Stimulated activated CD4-positive, alpha-beta T cell treated with anti-CD3 and anti-CD28 coated beads, Interleukin-2, amount 100 ng/mL, for 4 hours (primary cell): ENCODE measurements at regions not wholly inside any gene's neighbourhood (a gene's known extent, or its start where the extent isn't known, plus 50 kb on each side); places are given as distances from the start of the nearest gene placed in this dataset.

ENCODE experiments used
- DNase-seq: peaks from one replicate; pipeline ENCODE4 v3.0.0-alpha.2; 2020; ENCODE audit warnings: low read depth

DNA sequence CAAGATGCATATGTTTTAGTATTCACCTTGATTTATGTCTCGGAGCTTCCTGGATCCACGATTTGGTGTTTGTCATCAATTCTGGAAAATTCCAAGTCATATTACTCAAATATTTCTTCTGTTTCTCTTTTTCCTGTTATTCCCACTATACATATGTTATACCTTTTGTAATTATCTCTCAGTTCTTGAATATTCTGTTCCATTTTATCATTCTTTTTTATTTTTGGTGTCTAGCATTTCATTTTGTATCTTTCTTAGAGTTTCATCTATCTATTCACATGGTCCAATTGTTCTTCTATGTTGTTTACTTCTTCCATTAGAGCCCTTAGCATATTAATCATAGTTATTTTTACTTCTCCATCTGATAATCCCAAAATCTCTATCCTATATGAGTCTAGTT, 637.8 kb upstream of the GRAMD2B start:
- no peak for DNase-seq

DNA sequence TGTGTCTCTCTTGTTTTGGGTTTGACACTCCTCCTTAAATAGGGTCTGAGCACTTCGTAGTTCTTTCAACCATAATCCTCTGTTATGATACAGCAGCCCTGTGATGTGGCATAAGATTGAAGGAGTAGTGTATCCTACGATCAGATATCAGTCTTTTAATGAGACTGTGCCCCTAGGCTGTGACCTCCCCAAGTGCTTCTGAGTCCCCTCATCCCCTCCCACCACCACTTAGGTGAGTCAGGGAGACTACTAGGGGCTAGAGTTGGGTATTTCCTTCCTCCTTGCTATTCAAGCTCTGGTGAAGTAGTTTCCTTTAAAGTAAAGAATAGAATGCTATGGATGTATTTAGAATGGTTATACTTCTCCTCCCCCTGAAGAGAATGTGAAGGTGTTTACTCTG, 637.2 kb upstream of the GRAMD2B start:
- DNase-seq: no peak

- DNase-seq: no peak
Measured at GRCh38 chr5:125793470-125793869, 629.7 kb upstream of the GRAMD2B start.

DNA sequence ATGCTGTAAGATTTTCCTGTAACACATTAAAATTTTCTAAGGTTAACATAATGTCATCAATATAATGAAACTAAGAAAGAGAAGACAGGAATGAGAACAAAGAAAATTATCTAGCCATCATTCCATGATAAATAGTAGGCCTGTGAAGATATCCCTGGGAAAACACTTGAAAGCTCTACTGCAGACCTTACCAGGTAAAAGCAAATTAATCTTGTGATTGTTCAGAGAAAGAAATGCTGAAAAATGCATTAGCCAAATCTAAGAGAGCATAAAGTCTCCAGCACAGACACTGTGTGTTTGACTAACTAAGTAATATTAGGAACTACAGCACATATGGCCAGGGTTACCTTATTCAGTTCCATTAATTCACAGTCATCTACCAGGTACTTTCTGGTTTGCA, 628.3 kb upstream of the GRAMD2B start:
- no peak for DNase-seq

DNA sequence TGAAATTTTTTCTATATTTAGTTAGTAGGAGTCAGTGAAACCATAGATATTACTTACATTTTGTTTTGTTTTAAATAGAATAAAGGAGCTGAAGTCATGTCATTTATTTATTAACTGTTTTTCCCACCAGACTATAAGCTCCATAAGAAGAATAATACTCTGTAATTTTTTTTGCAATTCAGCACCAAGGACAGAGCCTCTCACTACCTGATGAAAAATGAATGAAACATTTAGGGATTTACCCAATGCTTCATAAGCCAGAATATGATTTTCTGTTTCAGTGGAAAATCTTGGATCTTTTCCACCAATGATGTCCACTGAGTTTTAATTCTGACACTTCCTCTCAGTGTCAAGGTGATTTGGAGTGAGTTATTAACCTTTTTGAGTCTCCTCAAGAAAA, 624.9 kb upstream of the GRAMD2B start:
- DNase-seq: no peak

GRCh38 chr5:125812651-125813050, 610.6 kb upstream of the GRAMD2B start:
- DNase-seq: no peak

GRCh38 chr5:125813221-125813974, 609.8 kb upstream of the GRAMD2B start:
- DNase-seq: no peak

- DNase-seq: no peak
Measured at GRCh38 chr5:125814119-125814518, 609.1 kb upstream of the GRAMD2B start.

GRCh38 chr5:125823572-125823971, 599.6 kb upstream of the GRAMD2B start:
- no peak for DNase-seq

DNA sequence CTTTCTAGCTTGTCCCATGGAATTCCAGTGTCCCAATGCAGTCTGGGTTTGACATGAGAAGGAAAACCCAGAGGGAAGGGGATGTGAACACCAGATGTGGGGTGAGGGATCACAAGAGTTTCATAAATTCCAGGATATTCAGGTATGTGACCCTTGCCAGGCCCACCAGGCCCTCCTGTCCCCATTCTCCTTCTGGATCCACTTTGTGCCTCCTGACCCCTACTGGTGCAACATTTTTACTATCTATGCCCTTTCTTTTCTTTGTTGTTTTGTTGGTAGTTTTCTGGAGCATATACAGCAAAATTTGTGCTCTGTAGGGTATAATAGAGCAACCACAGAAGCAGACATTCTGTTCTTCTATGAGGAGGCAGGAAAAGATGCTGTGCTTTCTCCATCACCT, 597.0 kb upstream of the GRAMD2B start:
- DNase-seq: no peak

DNA sequence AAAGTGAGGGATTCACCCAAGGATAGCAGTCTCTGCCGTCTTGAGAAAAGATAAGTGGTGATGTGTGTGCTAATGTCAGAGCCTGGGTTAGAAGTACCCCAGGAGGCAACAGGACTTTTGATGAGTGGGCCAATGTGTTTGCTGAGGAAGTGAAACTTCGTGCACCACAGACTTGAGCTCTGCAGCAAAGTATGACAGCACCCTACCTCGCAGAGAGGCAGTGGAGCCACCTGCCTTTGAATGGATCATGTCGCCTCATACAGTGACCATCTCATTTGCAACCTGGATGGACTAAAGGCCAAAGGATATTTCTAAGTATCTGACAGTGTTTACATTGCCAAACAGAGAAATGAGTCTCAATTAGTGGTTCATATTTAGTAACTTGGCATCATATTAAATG, 593.9 kb upstream of the GRAMD2B start:
- DNase-seq: no peak

GRCh38 chr5:125833398-125833797, 589.8 kb upstream of the GRAMD2B start:
- no peak for DNase-seq

DNA sequence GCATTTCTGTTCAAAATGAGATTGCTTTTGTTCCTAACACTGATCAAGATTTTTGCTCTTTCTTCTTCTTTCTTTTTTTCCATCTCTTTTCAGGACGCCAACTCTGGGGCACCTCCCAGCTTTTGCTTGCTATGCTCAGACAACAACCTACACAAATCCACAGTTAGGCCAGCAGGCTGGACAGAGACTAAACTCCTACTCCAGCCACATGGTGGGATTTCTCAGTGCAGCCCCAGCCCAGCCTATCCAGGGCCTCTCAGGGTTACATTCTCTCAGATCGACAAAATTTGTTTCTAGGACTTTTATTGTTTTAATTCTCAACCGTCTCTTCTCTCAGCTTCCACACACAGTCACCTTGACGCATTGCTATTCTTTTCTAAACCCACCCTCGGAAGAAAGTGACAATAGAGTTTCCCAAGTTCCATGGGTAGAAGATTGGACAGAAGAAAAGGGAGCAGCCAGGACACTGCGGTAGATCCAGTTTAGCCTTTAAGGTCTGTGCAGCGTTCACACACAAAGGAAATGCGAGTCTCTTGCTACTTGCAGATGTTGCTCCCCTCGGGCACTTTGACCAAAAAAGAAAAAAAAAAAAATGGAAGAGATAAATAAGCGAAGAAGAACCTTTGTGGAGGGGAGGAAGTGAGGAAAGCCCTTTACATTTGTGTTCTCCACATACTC, 588.6 kb upstream of the GRAMD2B start:
- no peak for DNase-seq

GRCh38 chr5:125835293-125836172, 587.7 kb upstream of the GRAMD2B start:
- no peak for DNase-seq

DNA sequence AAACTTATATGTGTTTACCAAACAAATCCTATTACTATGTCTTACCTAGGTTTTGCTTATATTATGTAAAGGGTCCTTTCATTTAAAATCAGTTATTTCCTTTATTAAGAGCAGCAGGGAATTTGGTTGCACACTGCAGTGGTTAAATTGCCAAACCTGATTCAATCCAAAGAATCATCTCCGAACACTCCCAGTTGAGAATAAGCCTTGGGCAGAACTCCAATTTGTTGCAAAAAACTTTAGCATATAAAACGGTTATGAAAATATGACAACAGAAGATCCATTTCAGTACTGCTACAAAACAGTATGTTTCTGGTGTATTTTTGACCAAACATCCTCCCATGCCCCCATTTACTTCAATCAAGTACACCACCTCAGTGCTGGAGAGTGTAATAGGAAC, 587.0 kb upstream of the GRAMD2B start:
- no peak for DNase-seq

DNA sequence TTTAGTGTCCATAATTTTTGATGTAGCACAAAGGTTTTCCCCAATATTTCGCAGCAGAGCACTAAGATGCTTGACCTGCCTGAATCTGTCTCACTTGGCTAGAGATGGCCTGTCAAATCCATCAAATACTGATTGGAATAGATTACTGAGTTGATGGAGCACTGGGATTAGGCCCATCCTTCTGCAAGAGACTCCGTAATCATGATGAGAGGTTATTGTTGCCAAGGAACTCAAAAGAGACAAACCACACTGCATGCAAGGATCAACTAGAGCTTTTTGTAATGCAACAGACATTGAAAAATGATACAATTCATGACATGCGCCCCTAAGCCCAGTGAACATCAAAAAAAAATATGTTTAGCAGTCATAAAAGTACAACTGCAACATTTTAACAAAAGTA, 585.3 kb upstream of the GRAMD2B start:
- no peak for DNase-seq

GRCh38 chr5:125847561-125847960, 575.6 kb upstream of the GRAMD2B start:
- no peak for DNase-seq

- DNase-seq: no peak
Measured at GRCh38 chr5:125848751-125849150, 574.5 kb upstream of the GRAMD2B start.

- DNase-seq: no peak
Measured at GRCh38 chr5:125856949-125857348, 566.3 kb upstream of the GRAMD2B start.

DNA sequence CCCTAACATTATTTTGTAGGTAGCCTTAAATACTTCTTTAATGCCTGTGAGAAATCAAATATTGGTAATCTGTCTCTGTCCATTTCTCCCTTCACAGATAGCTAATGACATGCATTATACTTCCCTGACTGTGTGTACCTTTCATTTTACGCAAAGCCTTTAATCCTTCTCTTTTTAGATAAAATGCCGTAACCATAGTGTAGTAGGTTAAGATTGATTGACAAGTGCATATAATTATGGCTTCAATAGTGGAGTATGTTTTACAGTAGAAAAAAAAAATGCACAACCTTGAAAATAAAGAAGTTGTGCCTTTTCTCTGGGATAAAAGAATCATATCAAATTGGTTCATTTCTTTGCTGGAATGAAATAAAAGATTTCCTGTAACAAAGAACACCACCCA, 559.6 kb upstream of the GRAMD2B start:
- DNase-seq: no peak

- DNase-seq: no peak
Measured at GRCh38 chr5:125865166-125865815, 557.9 kb upstream of the GRAMD2B start.

GRCh38 chr5:125868036-125868435, 555.2 kb upstream of the GRAMD2B start:
- DNase-seq: no peak
